CD4-positive, alpha-beta T cell treated with Interferon alpha-2 for 1 hour (primary cell): ENCODE measurements at regions not wholly inside any gene's neighbourhood (a gene's known extent, or its start where the extent isn't known, plus 50 kb on each side); places are given as distances from the start of the nearest gene placed in this dataset.

ENCODE experiments used
- DNase-seq, 2 donors: peaks; one replicate each; pipeline ENCODE4 v3.0.0-alpha.2; 2020 to 2022

DNA sequence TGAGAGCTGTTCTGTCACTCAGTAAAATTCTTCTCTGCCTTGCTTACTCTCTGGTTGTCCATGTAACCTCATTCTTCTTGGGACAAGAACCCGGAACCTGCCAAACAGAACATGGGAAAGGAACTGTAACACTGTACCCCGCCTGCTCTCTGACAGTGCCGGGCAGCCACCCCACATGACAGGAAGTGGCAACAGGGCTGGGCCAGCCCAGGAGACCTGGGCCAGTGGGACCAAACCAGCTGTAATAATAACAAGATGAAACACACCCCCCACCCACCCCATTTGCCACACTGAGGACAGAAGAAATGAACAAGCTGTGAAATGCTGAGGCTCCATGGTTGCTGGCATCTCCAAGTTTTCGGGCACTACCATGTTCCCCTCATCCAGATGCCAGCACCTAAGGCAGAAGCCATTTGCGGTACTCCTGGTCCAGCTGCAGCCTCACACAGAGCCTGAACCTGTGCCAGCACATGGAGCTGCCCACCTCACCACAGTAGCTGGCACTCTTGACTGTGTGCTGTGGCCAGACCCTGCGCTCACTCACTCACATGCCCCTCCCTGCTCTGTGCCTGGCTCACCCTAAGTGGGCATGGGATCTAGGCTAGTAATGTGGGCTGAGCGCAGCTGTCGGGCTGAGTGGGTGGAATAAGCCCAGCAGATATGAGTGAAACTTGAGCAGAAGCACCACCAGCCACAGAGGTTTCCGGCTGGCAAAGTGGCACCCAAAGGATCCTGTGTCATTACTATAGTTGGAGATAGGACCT lies 126.2 kb upstream of the UGT8 start:
- no peak for DNase-seq

DNA sequence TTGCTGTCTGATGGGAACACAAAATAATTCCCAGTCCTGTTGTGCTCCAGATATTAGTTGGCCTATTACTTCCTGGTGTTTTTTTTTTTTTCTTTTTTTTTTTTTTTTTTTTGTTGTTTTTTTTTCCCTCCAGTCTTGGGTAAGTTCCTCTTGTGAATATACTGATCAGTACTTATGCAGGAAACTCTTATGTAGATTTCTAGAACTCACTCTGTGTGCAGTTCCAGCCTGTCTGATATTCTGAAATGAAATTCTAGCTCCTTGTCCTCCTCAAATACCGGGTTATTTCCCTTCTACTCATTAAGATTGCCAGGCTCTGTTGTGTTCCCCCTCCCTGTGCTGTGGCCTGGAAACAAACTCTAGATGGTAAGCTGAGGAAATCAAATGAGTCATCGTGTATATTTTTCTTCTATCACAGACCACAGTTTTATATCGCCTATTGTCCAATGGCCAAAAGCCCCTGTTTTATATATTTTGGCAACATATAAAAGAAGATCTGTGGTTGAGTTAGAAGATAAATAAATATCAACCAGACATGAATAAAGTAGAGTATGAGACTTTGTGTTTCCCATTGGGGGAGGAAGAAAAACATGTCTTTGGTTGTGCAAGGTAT lies 124.3 kb upstream of the UGT8 start:
- DNase-seq = no peak

- DNase-seq = no peak
These were observed 122.3 kb upstream of the UGT8 start for GRCh38 chr4:114476310-114476709.

DNA sequence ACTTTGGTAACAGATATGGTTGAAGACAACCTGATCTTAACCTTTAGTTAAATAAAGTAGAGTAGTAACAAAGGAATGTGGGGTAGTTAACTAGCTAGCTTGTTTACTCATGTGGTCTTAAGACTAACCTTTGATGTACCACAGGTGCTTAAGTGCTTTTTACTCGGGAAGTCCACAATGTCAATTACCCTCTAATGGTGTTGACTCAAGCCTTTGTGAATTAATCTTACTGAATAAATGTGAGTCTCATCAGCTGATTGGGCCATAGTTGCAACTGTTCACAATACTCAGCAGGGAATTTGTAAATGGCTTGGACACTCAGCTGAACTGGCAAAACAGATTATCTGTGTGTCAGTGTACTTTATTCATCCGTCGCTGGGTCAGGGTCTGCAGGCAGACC lies 119.0 kb upstream of the UGT8 start:
- no peak for DNase-seq

- DNase-seq = no peak
These were observed 116.8 kb upstream of the UGT8 start for GRCh38 chr4:114481856-114482255.

GRCh38 chr4:114487101-114487500 lies 111.5 kb upstream of the UGT8 start:
- no peak for DNase-seq

DNA sequence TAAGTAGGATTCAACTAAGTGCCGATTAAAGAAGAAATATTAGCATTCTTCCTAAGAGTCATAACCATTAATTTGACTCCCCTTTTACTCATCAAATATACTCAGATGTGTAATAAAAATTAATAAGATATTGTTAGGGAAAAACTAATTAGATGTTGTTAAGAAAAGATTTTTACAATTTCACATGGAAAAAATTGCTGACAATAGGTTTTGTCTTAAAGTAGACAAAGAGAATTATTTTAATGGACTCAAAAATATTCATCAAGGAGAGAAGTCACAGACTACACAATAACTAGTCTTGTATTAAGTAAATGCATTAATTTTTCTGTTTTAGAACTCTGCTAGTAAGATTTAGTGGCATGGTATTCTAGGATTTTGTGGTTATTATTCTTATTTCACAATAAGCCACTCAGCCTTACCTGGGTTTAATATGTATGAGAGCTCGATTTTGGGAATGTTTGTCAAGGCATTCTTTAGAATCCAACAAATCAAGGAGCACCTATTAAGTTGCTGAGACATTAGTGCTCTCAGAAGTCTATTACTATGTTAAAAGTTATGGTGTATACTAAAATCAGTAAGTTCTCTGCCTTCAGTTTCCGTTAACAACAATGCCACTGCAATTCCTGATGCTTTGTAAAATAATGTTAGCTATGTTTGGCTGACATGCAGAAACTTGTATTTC lies 110.2 kb upstream of the UGT8 start:
- no peak for DNase-seq

- DNase-seq = no peak
These were observed 104.3 kb upstream of the UGT8 start for GRCh38 chr4:114494246-114494803.

- DNase-seq = no peak
These were observed 103.1 kb upstream of the UGT8 start for GRCh38 chr4:114495471-114495928.

DNA sequence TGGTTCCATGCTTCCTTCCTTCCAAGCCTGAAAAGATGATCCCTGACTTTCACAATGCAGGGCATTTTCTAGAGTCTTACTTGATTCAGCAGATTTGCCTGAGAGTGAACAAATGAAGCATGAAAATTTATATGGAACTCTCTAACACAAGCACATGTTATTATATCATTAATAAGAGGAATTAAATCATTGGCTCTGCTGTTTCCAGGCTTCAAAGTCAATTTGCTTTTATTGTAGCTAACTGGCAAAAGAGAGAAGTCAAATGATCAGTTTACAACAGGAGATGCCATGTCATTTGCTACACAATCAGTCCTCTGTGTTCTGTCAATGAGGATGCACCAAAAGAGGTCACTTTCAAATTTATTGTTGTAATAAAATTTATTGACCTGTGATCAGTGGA lies 101.5 kb upstream of the UGT8 start:
- no peak for DNase-seq

DNA sequence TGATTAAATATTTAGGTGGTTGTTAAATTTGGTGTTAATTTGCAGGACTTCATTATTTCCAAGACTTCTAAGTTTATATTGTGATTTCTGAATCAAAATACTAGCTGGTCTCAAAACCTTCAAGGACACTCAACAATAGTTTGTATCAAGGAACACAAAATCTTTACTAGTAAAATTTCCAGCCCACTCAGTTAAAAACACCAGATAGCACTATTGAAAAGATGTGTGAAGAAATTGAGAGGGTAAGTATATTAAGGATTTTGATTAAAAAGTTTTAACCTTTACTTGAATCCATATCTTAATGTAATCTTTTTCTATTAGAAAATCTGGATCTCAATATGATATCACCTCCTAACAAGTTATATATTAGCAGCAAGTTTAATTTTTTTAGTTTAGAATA lies 89.3 kb upstream of the UGT8 start:
- DNase-seq = no peak

- DNase-seq = no peak
These were observed 85.9 kb upstream of the UGT8 start for GRCh38 chr4:114512595-114513295.

DNA sequence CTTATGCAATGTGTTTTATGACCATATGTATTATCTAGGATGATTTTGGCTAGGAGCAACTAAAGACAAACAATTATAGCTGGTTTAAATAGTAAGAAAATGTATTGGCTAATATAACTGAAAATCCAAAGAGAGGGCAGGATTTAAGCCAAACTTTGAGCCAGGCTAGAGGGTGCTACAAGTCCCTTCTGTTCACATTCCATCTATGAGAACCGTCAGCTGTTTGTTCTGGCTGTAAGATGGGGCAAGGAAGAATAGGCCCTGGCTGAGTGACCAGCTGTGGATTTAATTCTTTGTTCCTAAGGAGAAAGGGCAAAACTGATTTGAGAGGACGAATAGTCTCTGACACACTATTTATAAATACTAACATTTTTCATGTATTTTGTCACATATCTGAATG lies 79.2 kb upstream of the UGT8 start:
- no peak for DNase-seq

- DNase-seq = no peak
These were observed 71.4 kb upstream of the UGT8 start for GRCh38 chr4:114527170-114527569.

GRCh38 chr4:114527637-114528036 lies 71.0 kb upstream of the UGT8 start:
- DNase-seq = no peak

- no peak for DNase-seq
These were observed 62.9 kb upstream of the UGT8 start for GRCh38 chr4:114535725-114536124.

GRCh38 chr4:114537352-114537751 lies 61.3 kb upstream of the UGT8 start:
- DNase-seq = no peak

DNA sequence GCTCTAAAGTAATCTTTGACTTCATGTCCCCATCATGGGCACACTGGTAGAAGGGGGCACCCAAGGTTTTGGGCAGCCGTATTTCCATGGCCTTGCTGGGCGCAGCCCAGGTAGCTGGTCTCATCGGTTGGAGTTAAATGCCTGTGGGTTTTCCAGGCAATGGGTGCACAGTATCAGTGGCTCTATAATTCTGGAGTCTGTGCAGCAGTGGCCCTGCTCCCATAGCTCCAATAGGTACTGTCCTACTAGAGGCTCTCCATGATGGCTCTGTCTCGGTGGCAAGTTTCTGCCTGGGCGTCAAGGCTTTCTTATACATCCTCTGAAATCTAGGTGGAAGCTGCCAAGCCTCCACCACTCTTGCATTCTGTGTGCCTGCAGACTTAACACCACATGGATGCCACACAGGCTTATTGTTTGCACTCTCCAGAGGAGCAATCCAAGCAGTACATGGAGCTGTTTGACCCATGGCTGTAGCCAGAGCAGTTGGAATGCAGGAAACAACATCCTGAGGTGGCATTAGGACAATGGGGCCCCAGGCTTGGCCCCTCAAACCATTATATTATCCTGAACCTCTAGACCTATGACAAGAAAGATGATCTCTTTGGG lies 60.5 kb upstream of the UGT8 start:
- DNase-seq = no peak

GRCh38 chr4:114539985-114540384 lies 58.6 kb upstream of the UGT8 start:
- no peak for DNase-seq

GRCh38 chr4:114547340-114548134 lies 51.1 kb upstream of the UGT8 start:
- no peak for DNase-seq
